DMS 273 (cell line): ENCODE measurements at regions not wholly inside any gene's neighbourhood (a gene's known extent, or its start where the extent isn't known, plus 50 kb on each side); places are given as distances from the start of the nearest gene placed in this dataset.
"Not testable (repeated sequence)": the region's sequence is repeated elsewhere in the genome, so short reads cannot be mapped to it uniquely, and the experiment has no call there.

ENCODE experiments used
- DNase-seq: peaks from one replicate; lab custom pipeline; 2025; ENCODE audit not compliant: unreplicated experiment; lab: John Stamatoyannopoulos, UW

DNA sequence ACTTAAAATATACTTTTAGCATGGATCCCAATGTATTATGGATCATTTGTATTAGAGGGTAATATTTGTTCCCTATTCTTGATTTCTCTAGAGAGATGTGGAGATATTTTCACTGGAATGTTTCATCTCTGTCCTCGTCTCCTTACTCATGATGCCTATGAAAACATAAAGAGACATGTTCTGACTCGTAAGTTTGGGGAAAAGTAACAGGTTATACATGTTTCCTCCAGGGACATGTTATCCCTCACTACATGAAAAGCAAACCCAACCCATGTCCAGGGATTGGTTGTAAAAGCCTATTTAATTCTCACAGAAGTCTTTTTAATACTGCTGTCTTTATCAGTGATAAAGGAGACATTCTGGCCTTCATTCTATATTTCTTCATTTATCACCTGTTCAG, 621.4 kb downstream of the GABRG1 start:
- no peak for DNase-seq

GRCh38 chr4:45484740-45485139, 639.1 kb downstream of the GABRG1 start:
- no peak for DNase-seq

DNA sequence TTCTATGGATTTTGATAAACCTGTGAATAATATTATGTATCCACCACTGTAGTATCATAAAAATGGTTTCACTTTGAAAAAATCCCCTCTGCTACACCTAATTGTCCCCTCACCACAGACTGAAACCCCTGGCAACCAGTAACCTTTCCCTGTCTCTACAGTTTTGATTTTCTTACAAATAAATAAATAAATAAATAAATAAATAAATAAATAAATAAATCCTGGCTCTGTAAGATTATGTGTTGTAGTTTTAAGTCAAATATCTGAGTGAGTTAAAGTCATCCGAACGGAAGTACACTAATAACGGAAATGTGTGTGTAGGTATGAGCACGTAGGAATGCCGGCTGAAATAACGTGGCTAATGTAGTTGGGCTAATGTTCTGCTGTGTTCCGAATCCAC, 641.5 kb downstream of the GABRG1 start:
- no peak for DNase-seq

DNA sequence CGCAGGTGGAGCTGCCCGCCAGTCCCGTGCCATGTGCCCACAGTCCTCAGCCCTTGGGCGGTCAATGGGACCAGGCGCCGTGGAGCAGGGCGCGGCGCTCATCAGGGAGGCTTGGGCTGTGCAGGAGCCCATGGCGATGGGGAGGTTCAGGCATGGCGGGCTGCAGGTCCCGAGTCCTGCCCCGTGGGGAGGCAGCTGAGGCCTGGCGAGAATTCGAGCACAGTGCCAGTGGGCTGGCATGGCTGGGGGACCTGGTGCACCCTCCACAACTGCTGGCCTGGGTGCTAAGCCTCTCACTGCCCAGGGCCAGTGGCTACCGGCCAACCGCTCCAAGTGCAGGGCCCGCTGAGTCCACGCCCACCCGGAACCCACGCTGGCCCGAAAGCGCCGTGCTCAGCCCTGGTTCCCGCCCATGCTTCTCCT, 646.5 kb downstream of the GABRG1 start:
- DNase-seq = no peak

- no peak for DNase-seq
Measured at GRCh38 chr4:45475548-45475947, 648.3 kb downstream of the GABRG1 start.

DNA sequence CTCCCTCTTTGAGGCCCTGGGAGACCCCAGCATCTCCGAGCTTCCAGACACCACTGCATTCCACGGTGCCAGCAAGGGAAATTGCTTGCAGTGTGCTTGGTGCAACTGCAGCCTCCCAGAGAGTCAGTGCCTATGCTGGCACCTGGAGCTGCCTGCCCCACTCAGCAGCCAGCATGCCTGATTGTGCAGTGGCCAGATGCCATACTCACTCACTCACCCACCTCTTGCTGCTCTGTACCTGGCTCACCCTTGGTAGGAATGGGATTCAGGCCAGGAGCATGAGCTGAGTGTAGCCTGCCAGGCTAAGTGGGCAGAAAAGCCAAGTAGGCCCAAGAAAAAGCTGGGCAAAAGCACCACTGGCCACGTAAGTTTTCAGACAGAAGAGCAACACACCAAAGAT, 651.4 kb downstream of the GABRG1 start:
- DNase-seq = no peak

- no peak for DNase-seq
Measured at GRCh38 chr4:45471335-45471734, 652.5 kb downstream of the GABRG1 start.

DNA sequence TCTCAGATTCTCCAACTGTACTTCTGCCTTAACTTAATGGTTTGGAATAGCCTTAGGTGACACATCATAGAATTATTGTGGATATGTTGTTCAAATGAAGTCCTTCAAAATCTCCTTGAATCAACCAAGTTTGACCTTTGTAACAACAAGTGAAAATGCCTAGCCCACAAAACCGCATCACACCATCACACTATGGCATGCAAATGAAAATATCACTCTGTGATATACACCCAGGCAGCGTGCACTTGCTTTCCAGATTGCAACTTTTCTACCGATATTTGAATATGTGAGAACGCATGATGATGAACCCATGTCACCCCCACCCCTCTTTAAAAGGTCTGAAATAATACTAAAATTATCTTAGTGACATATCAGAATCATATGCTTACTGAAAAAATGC, 656.7 kb downstream of the GABRG1 start:
- no peak for DNase-seq

DNA sequence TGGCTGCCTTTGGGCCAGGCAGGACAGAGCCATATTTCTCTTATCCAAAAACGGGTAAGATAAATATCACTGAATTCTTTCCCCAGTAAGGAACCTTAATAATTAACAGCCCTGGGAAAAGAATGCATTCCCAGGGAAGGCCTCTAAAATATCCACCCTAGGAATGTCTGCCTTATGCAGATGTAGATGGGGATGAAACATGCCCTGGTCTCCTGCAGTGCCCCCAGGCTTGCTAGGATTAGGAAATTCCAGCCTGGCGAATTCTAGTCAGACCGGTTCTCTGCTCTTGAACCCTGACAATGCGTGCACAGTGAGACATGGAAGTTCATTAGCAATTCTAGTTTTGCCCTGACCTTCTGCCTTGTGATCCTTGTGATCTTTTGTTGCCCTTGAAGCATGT, 663.7 kb downstream of the GABRG1 start:
- DNase-seq = not testable (repeated sequence)

GRCh38 chr4:45455217-45455616, 668.6 kb downstream of the GABRG1 start:
- DNase-seq = no peak

DNA sequence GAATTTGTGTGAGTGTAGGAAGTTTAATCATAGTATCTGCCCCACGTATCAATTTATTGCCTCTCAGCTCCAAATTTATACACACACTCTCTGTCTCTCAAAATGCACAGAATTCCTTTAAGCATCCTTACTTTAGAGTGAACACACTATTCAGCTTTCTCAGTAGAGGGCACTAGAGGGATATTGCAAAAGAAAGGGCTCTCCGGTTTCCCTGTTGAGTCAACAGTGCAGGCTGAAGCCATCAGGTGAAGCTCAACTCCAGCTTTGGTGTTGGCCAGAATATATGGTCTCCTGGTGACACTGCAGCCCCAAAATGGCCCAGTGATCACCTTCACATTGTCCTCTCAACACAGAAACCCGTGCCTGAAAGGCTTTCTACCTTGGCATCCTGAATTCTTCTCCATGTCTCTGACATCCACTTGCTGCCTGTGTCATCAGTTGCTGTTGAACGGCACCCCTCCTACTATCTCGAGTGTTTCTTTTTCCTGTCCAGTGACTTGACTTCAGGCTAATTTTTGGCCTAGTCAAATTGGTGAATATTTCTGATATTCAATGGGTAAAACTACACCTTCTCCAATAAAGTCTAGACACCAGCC, 670.5 kb downstream of the GABRG1 start:
- peak; percentile 32 for DNase-seq

DNA sequence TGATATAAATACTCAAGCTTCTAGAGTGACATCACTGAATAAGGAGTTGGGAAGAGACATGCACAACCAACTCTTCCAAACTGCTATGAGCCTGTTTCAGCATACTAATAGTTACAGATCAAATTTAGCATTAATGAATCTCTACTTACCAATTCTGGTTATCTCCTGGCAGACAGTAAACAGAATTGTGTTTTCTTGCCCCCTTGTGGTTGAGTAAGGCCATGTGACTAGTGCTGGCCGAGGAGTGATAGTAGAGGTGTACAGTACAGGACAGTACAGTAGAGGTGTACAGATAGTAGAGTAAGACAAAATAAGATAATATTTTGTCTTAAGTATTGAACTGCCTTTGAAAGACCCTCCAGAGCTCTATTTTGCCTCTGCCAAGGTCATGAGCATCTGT, 681.4 kb downstream of the GABRG1 start:
- peak; percentile 29 for DNase-seq

DNA sequence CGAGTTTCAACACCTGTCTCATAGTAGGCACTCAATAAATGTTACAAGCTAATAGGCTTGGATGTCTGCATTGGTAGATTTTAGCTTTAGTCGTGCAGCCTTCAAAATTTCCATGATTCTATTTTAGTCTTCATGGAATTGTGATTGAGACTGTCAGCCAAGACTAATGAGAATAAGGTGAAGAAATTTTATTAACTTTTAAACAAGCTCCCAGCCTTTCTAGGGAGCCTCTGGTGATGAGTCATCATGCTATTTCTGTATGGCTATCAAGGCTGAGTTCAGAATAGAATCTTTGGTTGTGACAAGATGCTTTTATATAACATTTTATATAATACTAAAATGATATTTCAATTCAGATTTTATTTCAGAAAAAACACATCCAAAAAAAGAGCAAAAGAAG, 685.8 kb downstream of the GABRG1 start:
- no peak for DNase-seq

DNA sequence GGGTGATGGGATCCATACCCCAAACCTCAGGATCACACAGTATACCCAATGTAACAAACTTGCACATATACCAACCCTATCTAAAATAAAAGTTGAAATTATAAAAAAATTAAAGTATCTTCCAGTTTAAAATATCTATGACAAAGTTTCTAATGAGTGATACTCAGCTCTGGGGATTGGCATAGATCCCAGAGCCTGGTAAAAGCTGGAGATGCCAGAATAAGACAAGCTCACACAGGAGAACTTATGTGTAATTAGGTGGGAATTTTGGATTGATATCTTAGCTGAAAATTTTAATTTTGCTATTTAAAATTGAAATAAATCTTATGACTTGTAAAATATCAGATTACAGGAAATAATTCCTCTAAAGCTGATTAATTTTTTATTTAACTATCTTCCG, 686.5 kb downstream of the GABRG1 start:
- DNase-seq = no peak

DNA sequence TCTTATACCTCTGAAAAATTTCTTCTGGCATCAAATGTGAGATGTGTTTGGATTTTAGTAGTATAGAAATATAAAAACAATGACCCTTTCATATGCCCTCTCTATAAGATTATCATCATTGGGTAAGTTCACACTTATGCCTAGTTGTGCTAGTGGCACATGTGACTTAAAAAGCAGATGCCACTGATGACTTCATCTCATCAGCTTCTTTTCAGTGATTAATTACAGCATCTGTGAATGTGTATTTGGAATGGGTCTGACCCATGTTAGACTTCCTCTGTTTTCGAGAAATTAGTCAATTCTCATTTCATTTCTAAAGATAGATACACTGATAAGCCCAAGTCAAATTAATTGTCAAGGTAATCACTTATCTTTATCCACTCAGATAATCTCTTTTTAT, 698.7 kb downstream of the GABRG1 start:
- DNase-seq = no peak

GRCh38 chr4:45423896-45424295, 697.5 kb upstream of the GNPDA2 start:
- no peak for DNase-seq

GRCh38 chr4:45420091-45420674, 693.8 kb upstream of the GNPDA2 start:
- not testable (repeated sequence) for DNase-seq

- DNase-seq = no peak
Measured at GRCh38 chr4:45410701-45411210, 684.4 kb upstream of the GNPDA2 start.

- DNase-seq = no peak
Measured at GRCh38 chr4:45409536-45409935, 683.2 kb upstream of the GNPDA2 start.

GRCh38 chr4:45408996-45409395, 682.6 kb upstream of the GNPDA2 start:
- DNase-seq = no peak

- no peak for DNase-seq
Measured at GRCh38 chr4:45399116-45399515, 672.8 kb upstream of the GNPDA2 start.

DNA sequence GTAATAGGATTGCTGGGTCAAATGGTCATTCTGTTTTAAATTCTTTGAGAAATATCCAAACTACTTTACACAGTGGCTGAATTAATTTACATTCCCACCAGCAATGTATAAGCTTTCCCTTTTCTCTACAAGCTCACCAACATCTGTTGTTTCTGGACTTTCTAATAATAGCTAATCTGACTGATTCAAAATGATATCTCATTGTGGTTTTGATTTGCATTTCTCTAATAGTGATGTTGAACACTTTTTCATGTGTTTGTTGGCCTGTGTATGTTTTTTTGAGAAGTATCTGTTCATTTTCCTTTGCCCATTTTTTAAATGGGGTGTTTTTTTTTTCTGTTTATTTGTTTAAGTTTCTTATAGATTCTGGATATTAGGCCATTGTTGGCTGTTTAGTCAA, 659.0 kb upstream of the GNPDA2 start:
- DNase-seq = no peak

DNA sequence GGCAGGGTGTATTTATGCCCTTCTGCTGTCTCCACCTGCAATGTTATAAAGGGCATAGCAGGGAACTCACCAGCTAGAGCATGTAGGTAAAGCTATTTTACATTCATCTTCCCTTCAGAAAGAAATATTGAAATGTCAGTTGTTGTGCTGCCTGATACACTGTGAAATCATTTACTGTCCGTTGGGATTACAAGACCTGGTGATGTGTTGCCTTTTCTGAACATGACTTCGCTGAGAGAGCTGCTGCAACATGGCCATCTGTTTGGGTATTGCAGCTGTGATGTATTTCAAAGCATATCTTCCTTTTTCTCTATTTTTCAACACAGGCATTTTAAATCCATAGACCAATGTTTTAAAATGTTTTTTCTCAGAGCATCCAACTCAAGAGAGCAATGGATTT, 644.1 kb upstream of the GNPDA2 start:
- no peak for DNase-seq
